ENCODE measurements at regions not wholly inside any gene's neighbourhood (a gene's known extent, or its start where the extent isn't known, plus 50 kb on each side); places are given as distances from the start of the nearest gene placed in this dataset.
"Not testable (repeated sequence)": the region's sequence is repeated elsewhere in the genome, so short reads cannot be mapped to it uniquely, and the experiment has no call there.

GRCh38 chr6:81891874-81892273 is 139.4 kb upstream of the TENT5A start:
- DNase-seq: no peak
- Mint-ChIP-seq H3K9me3 (peaks cover 0 to 5% (median 0%) of the 10 kb centered on the region in 6 donors), H3K36me3 (no peaks in the 10 kb centered on the region), H3K4me1 (no peaks in the 10 kb centered on the region), H3K27me3 (ENCODE audit: low read depth in 3 of 3) (peaks cover 0 to 2% (median 2%) of the 10 kb centered on the region in 3 donors), H3K4me3 (no peak overlapping the region), H3K27ac (no peak overlapping the region)

GRCh38 chr6:81890846-81891245 is 138.4 kb upstream of the TENT5A start:
- Mint-ChIP-seq H3K36me3 (no peaks in the 10 kb centered on the region), H3K4me3 (no peak overlapping the region), H3K27ac (no peak overlapping the region), H3K9me3 (peaks cover 0 to 5% (median 0%) of the 10 kb centered on the region in 6 donors), H3K27me3 (ENCODE audit: low read depth in 3 of 3) (peaks cover 0 to 2% (median 2%) of the 10 kb centered on the region in 3 donors), H3K4me1 (no peaks in the 10 kb centered on the region)
- DNase-seq: no peak

- Mint-ChIP-seq H3K36me3 (no peaks in the 10 kb centered on the region), H3K9me3 (peaks cover 0 to 5% (median 0%) of the 10 kb centered on the region in 6 donors), H3K4me1 (no peaks in the 10 kb centered on the region), H3K4me3 (no peak overlapping the region), H3K27ac (no peak overlapping the region), H3K27me3 (ENCODE audit: low read depth in 3 of 3) (peaks cover 0 to 2% (median 2%) of the 10 kb centered on the region in 3 donors)
- no peak for DNase-seq
Measured at GRCh38 chr6:81889377-81890053, 137.0 kb upstream of the TENT5A start.

GRCh38 chr6:81886909-81887308 is 134.4 kb upstream of the TENT5A start:
- not testable (repeated sequence) for H3K36me3 Mint-ChIP-seq; DNase-seq; H3K27me3 Mint-ChIP-seq (ENCODE audit: low read depth in 3 of 3); H3K27ac Mint-ChIP-seq; H3K9me3 Mint-ChIP-seq; H3K4me3 Mint-ChIP-seq; H3K4me1 Mint-ChIP-seq

- Mint-ChIP-seq H3K27me3 (ENCODE audit: low read depth in 3 of 3) (peaks cover 0 to 2% (median 0%) of the 10 kb centered on the region in 3 donors), H3K36me3 (no peaks in the 10 kb centered on the region), H3K4me3 (no peak overlapping the region), H3K4me1 (no peaks in the 10 kb centered on the region), H3K27ac (no peak overlapping the region), H3K9me3 (peaks cover 0 to 5% (median 0%) of the 10 kb centered on the region in 6 donors)
- no peak for DNase-seq
Measured at GRCh38 chr6:81886157-81886556, 133.7 kb upstream of the TENT5A start.

- Mint-ChIP-seq H3K4me3 (no peak overlapping the region), H3K36me3 (no peaks in the 10 kb centered on the region), H3K27me3 (ENCODE audit: low read depth in 3 of 3) (peaks cover 0 to under 1% (median under 1%) of the 10 kb centered on the region in 3 donors), H3K4me1 (no peaks in the 10 kb centered on the region), H3K9me3 (peaks cover 0 to 2% (median 0%) of the 10 kb centered on the region in 6 donors), H3K27ac (no peak overlapping the region)
- DNase-seq: no peak
Measured at GRCh38 chr6:81881660-81882059, 129.2 kb upstream of the TENT5A start.

- H3K9me3 Mint-ChIP-seq: peaks cover 0 to 10% (median 1%) of the 10 kb centered on the region in 6 donors
- no peak overlapping the region for H3K27ac Mint-ChIP-seq
- peaks cover 0 to 5% (median 2%) of the 10 kb centered on the region in 3 donors for H3K27me3 Mint-ChIP-seq (ENCODE audit: low read depth in 3 of 3)
- no peaks in the 10 kb centered on the region for H3K4me1 Mint-ChIP-seq
- no peak for DNase-seq
- no peaks in the 10 kb centered on the region for H3K36me3 Mint-ChIP-seq
- H3K4me3 Mint-ChIP-seq: no peak overlapping the region
Measured at GRCh38 chr6:81878479-81878878, 126.0 kb upstream of the TENT5A start.

GRCh38 chr6:81876971-81877370 is 124.5 kb upstream of the TENT5A start:
- Mint-ChIP-seq H3K27me3 (ENCODE audit: low read depth in 3 of 3) (peaks cover 0 to 5% (median 2%) of the 10 kb centered on the region in 3 donors), H3K4me3 (no peak overlapping the region), H3K9me3 (peaks cover 0 to 20% (median 7%) of the 10 kb centered on the region in 6 donors), H3K36me3 (no peaks in the 10 kb centered on the region), H3K27ac (no peak overlapping the region), H3K4me1 (no peaks in the 10 kb centered on the region)
- DNase-seq: no peak

GRCh38 chr6:81875782-81876293 is 123.4 kb upstream of the TENT5A start:
- Mint-ChIP-seq H3K4me1 (no peaks in the 10 kb centered on the region), H3K36me3 (no peaks in the 10 kb centered on the region), H3K9me3 (peaks cover 0 to 23% (median 11%) of the 10 kb centered on the region in 6 donors), H3K27me3 (ENCODE audit: low read depth in 3 of 3) (peaks cover 0 to 5% (median 2%) of the 10 kb centered on the region in 3 donors), H3K4me3 (no peak overlapping the region), H3K27ac (no peak overlapping the region)
- no peak for DNase-seq

- H3K36me3 Mint-ChIP-seq; DNase-seq; H3K4me3 Mint-ChIP-seq; H3K4me1 Mint-ChIP-seq; H3K27me3 Mint-ChIP-seq (ENCODE audit: low read depth in 3 of 3); H3K27ac Mint-ChIP-seq: not testable (repeated sequence)
- peaks cover 0 to 25% (median 13%) of the 10 kb centered on the region in 6 donors for H3K9me3 Mint-ChIP-seq
Measured at GRCh38 chr6:81869749-81870508, 117.4 kb upstream of the TENT5A start.

- Mint-ChIP-seq H3K27me3 (ENCODE audit: low read depth in 3 of 3) (peaks cover 0 to 2% (median 0%) of the 10 kb centered on the region in 3 donors), H3K36me3 (no peaks in the 10 kb centered on the region), H3K27ac (no peak overlapping the region), H3K4me1 (no peaks in the 10 kb centered on the region), H3K9me3 (peaks cover 0 to 3% (median 2%) of the 10 kb centered on the region in 6 donors), H3K4me3 (no peak overlapping the region)
- no peak for DNase-seq
Measured at GRCh38 chr6:81865712-81866111, 113.2 kb upstream of the TENT5A start.

- H3K4me1 Mint-ChIP-seq: no peaks in the 10 kb centered on the region
- H3K27me3 Mint-ChIP-seq (ENCODE audit: low read depth in 3 of 3): peaks cover 0 to 2% (median 0%) of the 10 kb centered on the region in 3 donors
- no peaks in the 10 kb centered on the region for H3K36me3 Mint-ChIP-seq
- DNase-seq: no peak
- peaks cover 0 to 2% (median 0%) of the 10 kb centered on the region in 6 donors for H3K9me3 Mint-ChIP-seq
- no peak overlapping the region for H3K4me3 Mint-ChIP-seq
- H3K27ac Mint-ChIP-seq: no peak overlapping the region
Measured at GRCh38 chr6:81864124-81864523, 111.6 kb upstream of the TENT5A start.

- Mint-ChIP-seq H3K4me3 (no peak overlapping the region), H3K9me3 (peaks cover 0 to 1% (median 0%) of the 10 kb centered on the region in 6 donors), H3K36me3 (no peaks in the 10 kb centered on the region), H3K27me3 (ENCODE audit: low read depth in 3 of 3) (peaks cover 0 to 2% (median 0%) of the 10 kb centered on the region in 3 donors), H3K4me1 (no peaks in the 10 kb centered on the region), H3K27ac (no peak overlapping the region)
- no peak for DNase-seq
Measured at GRCh38 chr6:81863123-81863522, 110.6 kb upstream of the TENT5A start.

- H3K4me1 Mint-ChIP-seq: no peaks in the 10 kb centered on the region
- no peak overlapping the region for H3K27ac Mint-ChIP-seq
- H3K36me3 Mint-ChIP-seq: no peaks in the 10 kb centered on the region
- peaks cover 0 to 3% (median 0%) of the 10 kb centered on the region in 6 donors for H3K9me3 Mint-ChIP-seq
- H3K4me3 Mint-ChIP-seq: no peak overlapping the region
- peaks cover 0 to 2% (median 0%) of the 10 kb centered on the region in 3 donors for H3K27me3 Mint-ChIP-seq (ENCODE audit: low read depth in 3 of 3)
- no peak for DNase-seq
Measured at GRCh38 chr6:81861281-81861680, 108.8 kb upstream of the TENT5A start.

Measured in immature natural killer cell (primary cell).